HG03060 (cell line): ENCODE measurements at regions not wholly inside any gene's neighbourhood (a gene's known extent, or its start where the extent isn't known, plus 50 kb on each side); places are given as distances from the start of the nearest gene placed in this dataset.

Source experiments
- ATAC-seq: cut with Tn5 transposase; IDR thresholded peaks from one replicate; pipeline ENCODE4 v1.9.1; 2021; ENCODE audit warnings: low read depth, moderate number of reproducible peaks; ENCODE audit not compliant: unreplicated experiment

DNA sequence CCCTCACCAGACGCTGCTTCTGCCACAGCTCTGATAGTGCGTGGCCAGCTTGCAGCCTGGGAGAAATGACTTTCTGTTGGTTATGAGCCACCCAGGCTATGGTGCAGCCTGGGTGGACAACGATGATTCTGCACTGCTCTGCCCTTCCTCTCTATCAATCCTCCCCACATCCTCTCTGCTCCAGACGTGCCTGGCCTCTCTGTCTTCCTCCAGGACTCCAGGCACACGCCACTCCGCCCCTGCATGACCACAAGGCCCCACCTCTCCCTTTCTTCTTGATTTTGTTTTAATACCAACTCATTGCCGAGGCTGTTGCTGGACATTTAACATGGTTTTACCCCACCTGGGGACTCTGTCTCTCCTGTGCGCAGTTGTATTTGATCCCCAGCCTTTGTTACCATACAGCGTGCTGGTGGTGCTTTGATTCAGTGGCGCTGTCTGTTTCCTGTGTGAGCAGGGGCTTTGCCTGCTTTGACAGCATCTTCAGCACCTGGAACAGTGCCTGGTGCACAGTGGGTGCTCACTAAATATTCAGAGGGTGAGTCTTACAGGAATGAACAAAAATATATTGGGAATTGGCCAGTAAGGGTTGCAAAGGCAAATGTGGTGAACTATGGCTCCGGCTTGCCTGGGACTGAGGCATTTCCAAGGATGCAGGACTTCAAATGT, 280.9 kb downstream of the CDH26 start:
- ATAC-seq, result no peak

DNA sequence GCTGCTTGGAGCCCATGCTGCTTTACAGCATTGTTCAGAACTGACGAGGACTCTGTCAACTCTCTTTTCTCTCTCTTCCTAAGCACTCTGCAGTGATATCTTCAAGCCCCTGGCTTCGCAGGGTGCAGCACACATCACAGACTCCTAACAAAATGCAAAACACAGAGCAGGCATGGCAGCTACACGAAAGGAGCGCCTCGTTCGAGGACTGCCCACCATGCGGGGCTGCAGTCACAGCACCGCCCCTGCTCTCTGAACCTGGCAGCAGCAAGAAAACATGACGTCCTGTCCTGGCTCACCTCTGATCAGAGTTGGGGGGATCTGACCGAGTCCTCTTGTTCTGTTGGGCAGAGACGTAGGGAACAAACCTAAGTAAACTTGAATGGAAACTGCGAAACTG, 281.7 kb downstream of the CDH26 start:
- ATAC-seq, result no peak

DNA sequence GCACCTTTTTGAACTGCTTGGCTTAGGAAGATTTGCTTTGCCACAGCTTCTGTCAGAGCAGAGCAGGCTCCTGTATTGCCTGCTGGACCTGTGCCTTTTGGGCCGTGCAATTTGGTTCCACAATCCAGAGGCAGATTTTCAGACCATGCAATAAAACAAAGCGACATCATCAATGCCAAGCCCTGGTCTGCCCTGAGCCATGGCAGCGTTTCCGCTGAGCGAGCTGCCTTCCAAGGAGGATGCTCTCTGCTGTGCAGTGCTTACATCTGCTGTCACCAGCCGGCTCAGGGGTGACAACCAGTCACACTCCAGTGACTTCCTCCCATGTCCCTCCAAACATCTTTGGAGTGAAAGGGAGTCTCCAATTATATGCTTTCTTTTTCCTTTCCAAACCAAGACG, 282.2 kb downstream of the CDH26 start:
- no peak for ATAC-seq

DNA sequence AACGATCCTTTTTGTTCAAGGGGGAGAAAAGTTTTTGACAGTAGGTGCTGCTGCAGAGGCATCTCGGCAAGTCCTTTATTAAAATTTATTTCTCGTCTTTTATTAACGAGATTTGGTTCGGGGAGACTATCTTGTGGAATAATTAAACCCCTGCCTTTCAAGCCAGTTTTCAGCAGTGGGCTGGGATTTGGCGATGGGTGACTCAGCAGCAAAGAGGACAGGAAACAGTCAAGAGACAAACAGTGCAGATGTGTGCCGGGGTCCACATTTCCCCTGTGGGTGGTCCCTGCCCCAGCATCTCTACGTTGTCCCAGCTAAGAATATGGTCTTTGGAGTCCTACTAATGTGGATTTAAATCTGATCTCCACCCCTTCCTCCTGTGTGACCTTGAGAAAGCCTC, 282.8 kb downstream of the CDH26 start:
- no peak for ATAC-seq

DNA sequence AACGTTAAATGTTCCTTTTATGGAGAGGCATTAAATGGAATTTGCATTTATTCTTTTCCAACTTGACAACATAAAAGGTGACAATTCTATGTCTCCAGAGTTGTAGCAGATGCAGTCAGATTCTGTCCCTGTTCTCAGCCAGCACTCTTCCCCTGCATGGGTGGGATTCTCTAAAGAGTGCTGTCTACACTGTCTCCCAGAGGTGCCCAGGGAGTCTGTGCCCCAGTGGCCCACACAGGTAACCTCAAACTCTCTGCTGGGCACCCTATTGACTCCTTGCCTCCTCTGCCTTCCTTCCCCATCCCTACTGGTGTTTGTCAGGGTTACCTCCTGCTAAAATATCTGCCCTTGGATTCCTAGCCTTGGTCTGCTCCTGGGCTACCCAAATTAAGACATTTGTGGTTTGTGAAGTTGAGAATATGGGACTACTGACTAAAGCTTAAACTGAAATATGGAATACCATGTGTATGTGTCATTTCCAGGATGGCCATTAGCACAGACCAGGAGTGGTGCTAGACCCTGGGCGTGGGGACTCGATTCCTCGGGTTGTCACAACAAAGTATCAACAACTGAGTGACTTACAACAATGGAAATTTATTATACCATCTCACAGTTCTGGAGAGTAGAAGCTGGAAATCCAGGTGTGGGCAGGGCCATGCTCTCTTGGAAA, 284.7 kb downstream of the CDH26 start:
- no peak for ATAC-seq

DNA sequence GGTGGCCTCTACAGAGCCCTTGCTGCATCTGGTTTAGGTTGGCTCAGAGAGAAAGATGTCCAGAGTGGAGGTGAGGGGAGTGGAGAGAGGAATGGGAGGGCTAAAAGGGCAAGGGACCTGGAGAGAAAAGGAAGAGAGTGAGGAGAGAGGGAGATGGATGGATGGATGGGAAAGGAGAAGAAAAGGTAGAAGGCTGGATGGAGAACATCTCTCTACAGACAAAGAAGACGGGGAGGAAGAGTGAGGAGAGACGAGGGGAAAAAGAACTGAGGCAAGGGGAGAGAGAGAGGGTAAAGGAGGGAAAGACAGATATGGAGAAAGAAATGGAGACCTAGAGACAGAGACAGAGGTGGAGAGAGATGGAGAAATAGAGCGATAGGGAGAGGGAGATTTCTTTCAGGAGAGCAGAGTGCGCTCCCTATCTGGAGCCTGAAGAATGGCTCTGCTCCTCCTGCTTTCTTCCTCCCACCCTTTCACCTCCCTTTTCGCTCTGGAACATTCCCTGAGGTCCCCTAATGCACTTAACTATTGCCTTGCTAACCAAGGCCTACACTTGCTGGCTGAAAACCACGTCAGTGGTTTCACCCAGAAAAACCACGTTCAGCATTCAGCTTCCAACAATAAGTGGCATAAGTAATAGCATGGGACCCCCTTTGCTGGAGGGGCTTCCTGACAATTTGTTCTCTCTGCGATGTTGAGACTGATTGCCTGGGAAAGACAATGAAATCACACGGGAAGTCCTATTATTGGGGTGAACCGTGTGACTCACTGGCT, 286.3 kb downstream of the CDH26 start:
- no peak for ATAC-seq

DNA sequence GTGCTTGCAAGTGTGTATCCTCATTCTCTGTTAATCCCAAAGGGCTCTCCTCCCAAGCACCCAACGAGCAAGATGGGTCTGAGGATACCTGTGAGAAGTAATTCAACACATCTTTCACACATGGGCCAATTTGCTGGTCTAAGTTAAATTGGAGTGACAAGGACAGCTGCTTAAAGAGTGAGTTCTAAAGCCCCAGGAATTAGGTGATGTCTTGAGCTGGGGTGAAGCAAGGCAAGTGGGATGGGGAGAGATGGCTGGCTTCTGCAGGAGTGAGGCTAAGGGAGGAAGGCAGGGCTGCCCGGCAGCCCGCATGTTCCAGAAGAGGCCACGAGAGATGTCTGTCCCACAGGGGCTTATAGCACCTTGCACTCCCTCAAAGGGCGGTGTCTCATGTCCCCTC, 288.5 kb downstream of the CDH26 start:
- ATAC-seq, result no peak

DNA sequence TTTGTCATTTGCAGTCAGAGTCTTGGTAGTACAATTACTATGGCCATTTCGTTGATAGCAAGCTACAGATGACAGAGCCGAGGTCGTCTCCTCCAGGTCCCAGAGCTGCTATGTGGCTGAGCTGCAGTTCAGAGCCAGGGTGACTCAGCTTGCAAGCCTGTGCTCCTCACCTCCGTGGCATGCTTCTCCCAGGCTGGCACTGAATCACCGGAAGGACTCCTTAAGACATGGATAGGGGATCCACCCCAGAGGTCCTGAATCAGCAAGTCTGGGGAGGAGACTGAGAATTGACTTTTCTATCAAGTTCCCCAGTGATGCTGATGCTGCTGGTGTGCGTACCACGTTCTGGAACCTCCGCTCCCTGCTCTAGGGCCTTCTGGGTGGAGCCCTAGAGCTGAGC, 291.2 kb downstream of the CDH26 start:
- ATAC-seq, result no peak

DNA sequence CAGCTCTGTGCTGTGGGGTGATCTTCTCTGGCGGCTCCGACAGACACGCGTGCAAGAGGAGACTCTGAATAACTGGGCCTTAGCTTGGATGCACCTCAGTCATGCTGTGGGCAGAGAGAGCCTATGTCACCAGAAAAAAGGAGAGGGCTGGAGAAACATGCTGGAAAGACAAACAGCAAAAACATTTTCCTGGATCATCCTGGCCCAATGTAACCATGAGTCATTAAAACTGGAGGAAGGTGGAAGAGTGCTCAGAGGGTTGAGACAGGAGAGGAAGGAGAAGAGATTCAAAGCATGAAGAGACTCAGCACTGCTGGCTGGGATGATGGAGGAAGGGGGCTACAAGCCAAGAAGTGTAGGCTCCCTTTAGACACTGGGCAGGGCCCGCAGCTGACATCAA, 292.0 kb downstream of the CDH26 start:
- ATAC-seq, result no peak

DNA sequence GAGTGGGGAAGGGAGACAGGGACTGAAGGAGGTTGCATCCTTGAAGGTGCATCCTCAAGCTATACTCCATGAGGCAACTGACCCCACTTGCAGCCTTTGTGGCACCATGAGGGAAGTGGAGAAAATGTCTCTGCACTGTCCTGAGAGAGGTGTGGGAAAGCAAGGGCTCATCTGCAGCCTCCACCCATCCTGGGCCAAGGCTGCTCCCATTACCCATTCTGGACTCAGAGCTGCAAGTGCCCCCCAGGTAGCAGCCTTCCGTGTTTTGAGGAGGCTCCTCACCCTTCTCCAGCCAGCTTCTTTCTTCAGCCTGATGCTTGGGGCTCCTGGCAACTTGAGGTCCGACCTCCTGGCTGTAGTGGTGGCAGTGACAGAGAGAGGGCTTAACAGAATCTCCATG, 294.6 kb downstream of the CDH26 start:
- no peak for ATAC-seq

DNA sequence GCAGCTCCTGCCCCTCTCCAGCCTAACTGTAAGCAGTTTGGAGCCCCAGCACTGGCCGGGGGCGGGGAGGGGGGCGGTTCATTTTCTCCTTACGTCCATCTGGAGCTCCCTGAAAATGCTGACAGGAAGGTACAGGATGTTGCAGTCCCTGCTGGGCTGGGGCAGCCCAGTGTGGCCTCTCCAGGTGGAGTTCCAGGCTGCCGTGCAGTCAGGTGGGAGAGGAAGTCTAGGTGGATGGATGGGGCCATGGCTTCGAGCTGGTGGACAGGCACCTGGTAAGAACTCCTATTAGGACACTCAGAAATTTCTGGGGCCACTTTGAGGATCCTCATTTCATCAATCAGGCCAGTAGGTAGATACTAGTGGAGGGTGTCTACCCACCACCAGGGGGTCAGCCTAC, 295.2 kb downstream of the CDH26 start:
- ATAC-seq, result no peak

DNA sequence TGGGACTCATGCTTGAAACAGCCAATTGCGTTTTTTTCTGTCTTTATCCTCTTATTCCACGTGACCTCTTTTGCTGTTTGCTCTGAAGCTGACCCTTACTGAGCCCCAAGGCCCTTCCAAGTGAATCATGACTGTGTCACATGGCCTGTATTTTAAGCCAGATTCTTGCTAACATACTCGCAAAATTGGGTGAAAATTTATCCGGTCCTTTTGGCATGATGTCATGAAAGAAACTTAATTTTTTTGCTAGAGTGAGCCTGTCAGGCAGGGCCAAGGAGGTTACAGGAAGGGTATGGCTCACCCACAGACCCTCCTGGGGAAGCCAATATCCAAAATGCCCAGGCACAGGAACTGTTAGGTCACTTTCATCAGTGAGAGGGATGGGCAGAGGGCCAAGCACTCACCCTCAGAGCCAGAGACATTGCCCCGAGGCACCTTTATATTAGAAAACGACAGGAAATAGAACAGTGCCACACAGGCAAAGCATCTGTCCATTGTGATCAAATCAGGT, 296.7 kb downstream of the CDH26 start:
- no peak for ATAC-seq

DNA sequence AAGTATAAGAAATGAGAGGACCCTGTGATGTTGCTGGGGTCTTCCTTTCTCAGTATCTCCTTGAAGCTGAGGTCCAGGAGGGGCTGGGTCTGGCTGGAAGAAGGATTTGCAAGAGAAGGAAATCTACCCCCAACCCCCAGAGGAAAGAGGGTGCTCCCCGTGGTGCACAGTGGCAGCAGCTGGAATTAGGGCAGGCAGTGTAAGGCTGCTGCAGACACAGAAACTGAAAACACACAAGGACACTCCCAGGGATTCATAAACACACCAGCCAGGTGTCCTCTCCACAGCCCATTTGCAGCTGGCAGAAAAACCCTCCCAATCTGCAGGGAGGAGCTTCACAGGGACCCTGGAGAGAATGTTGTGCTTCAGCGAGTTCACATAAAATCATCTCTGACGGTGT, 297.2 kb downstream of the CDH26 start:
- ATAC-seq, result no peak

DNA sequence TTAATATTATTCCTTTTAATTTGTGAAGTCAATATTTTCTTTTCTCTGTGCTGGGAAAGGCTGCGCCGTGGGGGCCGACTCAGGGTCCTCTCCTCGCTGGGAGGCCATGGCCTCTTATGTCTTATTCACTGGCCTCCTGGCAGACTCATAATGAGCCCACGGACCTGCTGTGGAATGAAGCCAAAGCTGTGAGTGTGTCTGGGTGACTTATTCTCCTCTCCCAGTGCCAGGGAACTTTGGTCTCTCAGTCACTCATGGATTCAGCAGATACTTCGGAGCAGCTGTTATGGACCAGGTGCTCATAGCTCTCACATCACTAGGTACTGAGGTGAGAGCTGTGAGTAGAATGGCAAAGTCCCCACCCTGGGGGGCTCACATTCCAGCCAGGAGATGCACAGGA, 297.6 kb downstream of the CDH26 start:
- no peak for ATAC-seq

DNA sequence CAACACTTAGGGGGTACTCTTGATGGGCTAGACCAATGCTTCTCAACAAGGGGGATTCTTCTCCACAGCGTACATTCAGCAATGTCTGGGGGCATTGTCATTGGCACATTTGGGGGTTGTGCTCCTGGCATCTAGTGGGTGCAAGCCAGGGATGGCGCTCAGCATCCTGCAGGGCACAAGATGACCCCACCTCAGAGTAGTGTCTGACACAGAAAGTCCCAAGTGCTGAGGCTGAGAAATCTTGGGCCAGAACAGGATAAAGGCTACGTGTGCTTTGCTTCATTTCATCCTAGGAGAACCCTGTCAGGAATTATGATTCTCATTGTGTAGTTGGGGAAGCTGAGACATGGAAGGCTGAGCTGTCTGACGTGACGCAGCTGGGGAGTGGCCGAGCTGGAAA, 298.6 kb downstream of the CDH26 start:
- ATAC-seq, result no peak

DNA sequence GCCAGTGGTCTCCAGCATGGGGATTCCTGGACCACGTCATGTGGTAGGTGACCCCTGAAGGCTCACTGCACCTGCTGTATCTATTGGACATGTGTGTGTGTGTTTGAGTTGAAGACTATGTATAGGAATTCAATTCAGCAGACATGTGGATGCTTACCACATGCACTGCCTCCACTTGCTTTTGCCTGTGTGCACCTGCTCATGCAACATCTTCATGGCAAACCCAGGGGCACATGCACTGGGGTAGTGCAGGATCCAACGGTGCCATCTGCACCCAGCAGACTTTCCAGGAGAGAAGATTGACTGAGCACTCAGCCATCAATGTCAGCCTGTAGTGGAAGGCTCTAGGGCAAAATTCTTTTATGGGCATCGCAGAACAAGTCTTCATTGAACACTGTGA, 299.4 kb downstream of the CDH26 start:
- no peak for ATAC-seq

DNA sequence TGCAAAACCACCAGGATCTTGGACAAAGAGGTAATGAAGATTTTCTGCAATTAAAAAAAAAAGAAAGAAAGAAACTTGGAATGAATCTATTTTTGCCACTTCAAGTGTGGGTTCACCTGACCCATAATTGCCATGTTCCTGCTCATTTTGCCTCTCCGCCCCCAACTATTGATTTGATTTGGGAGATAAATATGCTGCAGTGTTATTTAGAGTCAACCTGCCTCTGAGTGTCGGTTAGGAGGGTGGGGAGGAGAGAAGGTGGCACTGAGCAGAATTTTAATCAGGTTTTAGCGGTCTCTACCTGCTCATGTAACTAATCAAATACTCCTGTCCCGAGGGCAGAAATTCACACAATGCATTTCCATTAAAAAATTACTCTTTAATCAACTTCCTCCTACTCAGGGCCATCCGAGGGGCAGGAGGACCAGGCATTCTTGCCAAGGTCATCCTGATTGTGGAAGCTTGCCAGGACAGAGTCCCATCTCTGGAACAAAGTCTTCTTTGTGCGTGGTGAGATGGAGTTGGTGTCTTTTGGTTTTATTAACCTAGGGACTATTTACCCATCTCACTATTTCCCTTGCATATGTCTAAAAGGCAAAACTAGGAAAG, 300.1 kb downstream of the CDH26 start:
- ATAC-seq, result no peak

DNA sequence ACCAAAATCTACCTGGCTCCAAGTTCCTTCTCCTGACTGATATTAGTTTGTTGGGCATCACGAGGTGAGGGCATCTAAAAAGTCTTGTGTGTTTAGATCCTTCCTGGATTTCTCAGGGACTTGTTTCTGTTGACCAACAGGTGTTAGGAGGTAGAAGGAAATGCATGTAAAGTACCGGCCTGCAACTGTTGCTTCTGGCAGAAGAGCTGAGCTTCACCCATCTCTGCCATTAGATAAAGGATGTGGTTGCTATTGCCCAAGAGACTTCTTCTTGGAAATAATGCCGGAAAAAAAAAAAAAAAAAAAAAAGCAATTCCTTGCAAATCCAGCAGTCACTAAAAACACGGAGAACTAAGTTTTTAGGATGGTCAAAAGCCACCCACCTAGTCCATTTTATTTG, 303.1 kb downstream of the CDH26 start:
- no peak for ATAC-seq

DNA sequence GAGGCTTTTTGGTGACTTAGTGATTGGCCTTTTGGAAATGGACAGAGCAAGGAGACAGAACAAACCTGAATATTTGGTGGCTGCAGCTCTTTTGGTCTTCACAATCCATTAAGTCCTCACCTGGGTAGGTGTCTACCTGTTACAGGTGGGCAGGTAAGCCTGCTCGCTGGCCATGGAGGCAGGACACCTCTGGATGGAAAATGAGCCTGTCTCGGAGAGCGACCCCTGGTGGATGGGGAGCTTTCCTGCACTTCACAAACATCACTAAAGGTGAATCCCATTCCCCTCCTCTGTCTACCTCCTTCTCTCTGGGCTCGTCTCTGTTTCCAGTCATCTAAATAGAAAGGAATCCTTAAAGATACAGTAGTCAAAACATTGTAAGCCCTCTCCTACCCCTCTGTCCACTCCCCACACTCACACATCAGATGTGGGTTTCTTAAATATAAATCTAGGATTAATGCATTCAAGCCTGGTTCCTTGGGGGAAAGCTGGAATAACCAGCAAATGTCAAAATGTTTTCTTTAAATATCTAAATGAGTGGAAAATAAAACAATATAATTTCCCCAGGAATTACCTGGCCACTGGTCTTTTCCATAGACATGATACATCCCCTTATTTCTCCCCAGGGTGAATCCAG, 304.9 kb downstream of the CDH26 start:
- ATAC-seq, result no peak

DNA sequence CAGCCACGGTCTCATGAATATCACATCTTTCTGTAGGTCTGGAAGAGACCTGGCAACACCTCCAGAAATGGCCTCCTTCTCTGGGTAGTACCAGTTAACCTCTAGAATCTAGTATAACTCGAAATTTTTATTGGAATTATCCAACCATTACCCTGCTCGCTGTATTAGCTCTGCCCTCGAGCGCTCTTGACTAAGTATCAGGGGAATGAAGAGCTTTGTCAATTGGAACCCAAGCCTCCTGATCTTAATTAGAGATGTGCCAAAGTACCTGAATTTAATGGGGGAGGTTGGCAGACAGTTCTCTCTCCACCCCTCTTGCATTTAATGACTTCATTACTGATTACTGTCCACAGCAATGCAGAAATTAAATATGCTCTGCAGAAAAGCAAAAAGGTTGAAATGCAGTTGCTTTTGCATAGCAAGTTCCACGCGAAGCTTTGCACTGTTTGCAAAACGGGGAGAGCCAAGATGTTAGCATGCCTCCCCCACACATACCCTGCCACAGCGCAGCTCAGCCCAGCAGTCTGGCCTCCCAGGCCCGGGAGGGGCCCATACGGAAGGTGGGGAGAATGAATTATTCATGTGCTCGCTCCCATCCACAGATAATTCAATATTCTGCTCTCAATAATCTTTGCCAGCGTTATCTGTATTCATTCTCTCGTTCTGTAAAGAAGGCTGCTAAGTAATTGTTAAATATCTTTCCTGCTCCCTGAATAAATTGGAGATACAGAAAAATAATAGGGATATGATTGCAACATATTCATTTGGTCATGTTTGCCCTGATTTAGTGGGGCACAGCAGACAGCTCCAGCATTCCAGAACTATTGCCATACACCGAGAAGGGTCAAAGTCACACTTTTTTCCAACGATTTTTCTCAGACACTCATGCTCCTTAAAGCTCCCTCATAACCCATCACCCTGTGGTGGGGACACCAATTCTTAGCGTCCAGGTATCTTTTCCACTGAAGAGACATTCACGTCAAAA, 305.8 kb downstream of the CDH26 start:
- no peak for ATAC-seq
